GM18951 (cell line): ENCODE measurements at regions not wholly inside any gene's neighbourhood (a gene's known extent, or its start where the extent isn't known, plus 50 kb on each side); places are given as distances from the start of the nearest gene placed in this dataset.
"Not testable (repeated sequence)": the region's sequence is repeated elsewhere in the genome, so short reads cannot be mapped to it uniquely, and the experiment has no call there.

Experiments used
- POLR2A ChIP-seq: IDR thresholded peaks from 4 replicates; pipeline ENCODE4 v1.6.1; 2011; ENCODE audit warnings: mild to moderate bottlenecking; ENCODE audit not compliant: insufficient read length, insufficient read depth; ENCODE audit errors: extremely low read depth
- in situ Hi-C: fragments of 300-500 bp; cut with MboI; formaldehyde crosslinking; loops from one replicate; pipeline ENCODE4 v1.12.0; 2022; ENCODE audit warnings: low sequenced_read_pairs, mixed read lengths, inconsistent platforms; ENCODE audit not compliant: unreplicated experiment

DNA sequence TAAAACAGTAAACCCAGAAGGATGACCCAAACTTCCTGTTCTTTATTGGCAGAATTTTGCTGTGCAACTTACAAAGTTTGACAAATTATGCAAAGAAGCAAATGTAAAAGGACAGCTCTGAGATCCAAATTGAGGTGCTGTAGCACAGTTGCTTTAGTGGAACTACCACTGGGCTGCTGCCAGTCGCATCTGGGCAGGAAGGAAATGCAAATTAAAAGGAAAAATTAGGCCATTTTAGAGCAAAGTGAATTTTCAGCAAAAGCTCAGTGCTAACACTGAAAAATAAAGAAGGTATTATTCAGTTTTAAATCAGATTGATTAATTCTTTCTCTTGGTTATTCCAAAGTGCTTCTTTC is 104.5 kb downstream of the ZMAT3 start:
- in situ Hi-C loops: loop anchor here (10.0 kb wide), 1 partner anchor 522 kb away; no protein-coding TSS in a partner anchor
- TF ChIP-seq POLR2A: no peak

DNA sequence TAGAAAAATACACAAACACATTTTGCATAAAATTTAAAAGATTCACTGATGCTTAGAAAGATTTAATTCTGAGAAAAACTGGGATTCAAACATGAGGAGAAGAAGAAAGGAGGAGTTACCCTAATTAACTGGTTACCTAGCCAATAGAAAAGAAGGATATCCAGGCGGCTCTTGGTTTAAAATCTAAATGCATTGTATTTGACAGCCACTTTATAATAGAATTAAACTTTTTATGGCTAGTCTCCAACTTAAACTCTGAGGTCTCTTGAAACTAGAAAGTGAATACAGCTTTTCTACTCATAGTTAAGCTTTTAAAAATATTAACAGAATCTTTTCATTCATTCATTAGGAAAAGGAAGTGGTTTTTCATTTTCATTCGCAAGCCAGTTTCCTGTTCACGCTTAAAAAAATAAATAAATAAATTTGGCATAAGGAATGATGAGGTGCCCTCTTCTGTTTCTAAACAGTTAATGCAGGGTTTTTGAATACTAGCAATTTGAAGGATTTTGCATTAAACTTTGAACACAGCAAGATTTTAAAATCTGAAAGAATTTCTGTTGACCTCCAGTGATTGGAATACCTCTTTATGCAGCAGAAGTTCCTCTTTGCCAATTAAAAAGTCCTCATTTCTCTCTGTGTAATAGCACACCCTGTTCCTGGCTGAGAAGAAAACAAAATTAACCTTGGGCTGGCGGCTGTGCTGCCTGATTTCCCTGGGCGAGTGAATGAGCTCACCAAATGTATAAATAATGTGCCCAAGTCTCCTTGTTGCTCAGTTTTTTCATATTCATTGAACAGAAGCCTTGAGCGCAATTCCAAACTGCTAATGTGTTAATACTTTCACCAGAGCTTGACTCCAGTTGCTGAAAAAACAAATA is 105.1 kb downstream of the ZMAT3 start:
- in situ Hi-C loops: loop anchor here (10.0 kb wide), 1 partner anchor 522 kb away; no protein-coding TSS in a partner anchor
- TF ChIP-seq POLR2A: no peak

DNA sequence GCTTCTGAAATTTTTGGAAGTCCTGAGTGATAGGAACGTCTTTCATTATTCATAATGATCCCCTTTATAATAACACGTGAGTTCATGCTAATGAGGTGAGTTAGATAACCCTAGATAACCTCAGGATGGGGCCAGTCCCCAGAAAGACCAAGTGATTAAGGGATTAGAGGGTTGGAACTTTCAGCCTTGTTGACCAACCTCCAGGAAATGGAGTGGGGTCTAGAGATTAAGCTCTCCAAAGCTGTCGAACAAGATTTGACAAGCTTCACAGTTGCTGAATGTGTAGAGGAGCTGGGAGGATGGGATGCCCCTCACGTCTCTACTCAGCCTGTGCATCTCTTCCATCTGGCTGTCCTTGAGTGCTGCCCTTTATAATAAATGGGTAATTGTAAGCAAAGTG is 107.1 kb downstream of the ZMAT3 start:
- in situ Hi-C loops: loop anchor here (10.0 kb wide), 1 partner anchor 520 kb away; no protein-coding TSS in a partner anchor
- no peak for TF ChIP-seq POLR2A

DNA sequence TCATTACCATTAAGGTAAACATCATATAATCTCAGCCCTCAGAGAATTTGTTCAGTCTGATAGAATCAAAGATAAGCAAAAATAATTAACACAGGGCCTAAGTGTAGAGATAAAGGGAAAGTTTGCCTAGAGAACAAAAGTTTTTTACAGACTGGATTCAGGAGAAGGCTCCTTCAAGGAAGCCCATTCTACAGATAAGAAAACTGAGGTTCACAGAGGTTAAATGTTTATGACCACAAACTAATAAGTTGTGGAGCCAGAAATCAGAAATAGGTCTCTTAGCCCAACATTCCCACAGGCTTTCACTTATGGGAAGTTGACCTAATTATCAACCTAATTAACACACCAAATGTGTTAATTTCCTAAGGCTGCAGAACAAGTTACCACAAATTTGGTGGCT is 110.7 kb downstream of the ZMAT3 start:
- in situ Hi-C loops: loop anchor here (10.0 kb wide), 1 partner anchor 516 kb away; no protein-coding TSS in a partner anchor
- no peak for TF ChIP-seq POLR2A

DNA sequence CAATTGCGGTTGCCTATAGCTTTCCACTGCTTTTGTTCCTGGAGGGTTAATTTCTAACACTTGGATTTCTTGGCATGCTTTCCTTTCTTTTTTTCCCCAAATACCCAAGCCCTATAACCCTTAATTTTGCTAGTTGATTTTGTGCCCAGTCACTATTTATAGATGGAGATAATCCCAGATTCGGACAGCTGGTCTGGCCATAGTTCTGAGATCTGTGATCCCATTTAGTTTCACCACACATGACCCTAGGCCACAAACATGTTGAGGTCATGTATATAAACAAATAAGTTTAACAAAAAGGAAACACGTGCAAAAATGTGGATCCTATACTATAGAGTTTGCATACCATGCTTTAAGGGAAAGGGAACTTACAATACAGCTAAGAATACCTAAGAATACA is 111.4 kb downstream of the ZMAT3 start:
- in situ Hi-C loops: loop anchor here (10.0 kb wide), 1 partner anchor 515 kb away; no protein-coding TSS in a partner anchor

DNA sequence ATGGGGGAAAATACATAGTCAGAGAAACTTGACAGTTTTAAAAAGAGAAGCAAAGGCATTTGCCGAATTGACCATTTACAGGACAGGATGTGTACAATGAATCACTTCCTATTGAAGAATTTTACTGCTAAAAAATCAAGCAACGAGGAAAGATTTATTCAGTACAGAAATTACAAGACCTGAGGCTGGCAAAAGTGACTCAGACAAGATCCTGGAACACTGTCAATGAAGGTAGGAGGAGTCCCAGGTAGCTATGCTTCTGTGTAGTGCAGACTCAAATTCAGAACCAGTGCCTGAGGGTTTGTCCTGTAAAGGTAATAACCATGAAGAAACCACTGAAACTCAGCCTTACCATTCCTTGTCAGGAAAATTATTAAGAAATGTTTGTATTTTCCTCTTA is 120.9 kb downstream of the ZMAT3 start:
- TF ChIP-seq POLR2A: no peak
- in situ Hi-C loops: no loop called here

More for the DNA sequence above, 111.4 kb downstream of the ZMAT3 start:
- no peak for TF ChIP-seq POLR2A

DNA sequence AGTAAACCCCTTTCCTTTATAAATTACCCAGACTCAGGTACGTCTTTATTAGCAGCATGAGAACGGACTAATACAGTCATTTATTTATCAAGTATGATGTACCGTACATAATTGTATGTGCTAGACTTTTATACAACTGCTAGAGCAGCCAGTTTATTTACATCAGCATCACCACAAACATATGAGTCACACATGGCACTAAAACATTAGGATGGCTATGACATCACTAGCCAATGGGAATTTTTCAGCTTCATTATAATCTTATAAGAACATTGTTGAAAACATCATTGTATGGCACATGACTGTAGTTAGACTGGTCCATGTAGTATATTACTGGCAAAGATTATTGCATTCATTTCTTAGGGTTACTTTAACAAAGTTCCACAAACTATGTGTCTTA is 121.7 kb downstream of the ZMAT3 start:
- TF ChIP-seq POLR2A: no peak
- in situ Hi-C loops: no loop called here

DNA sequence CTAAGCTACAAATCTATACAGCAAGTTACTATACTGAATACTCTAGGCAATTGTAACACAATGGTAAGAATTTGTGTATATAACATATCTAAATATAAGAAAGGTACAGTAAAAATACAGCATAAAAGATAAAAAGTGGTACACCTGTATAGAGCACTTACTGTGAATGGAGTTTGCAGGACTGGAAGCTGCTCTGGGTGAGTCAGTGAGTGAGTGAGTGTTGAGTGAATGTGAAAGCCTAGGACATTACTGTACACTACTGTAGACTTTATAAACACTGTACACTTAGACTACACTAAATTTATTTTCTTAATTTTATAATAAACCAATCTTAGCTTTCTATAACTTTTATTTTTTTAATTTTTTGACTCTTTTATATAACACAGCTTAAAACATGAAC is 123.1 kb downstream of the ZMAT3 start:
- in situ Hi-C loops: no loop called here
- no peak for TF ChIP-seq POLR2A

DNA sequence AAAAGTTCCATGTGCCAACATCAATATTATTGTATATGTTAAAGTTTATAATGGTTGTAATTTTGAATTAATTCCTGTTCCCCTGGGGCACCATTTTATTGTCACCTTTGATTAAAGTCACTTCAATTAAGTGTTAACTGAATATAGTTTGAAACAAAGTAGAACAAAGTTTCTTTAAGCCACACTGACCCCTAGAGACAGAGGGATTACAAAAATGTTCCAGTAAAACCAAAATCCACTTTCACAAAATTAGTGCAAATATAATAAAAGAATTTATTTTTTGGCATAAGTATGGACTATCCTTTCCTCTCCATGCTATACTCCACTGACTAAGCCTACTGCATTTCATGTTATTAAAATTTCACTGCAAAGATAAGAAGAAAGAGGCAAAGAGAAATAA is 123.9 kb downstream of the ZMAT3 start:
- in situ Hi-C loops: no loop called here
- no peak for TF ChIP-seq POLR2A

DNA sequence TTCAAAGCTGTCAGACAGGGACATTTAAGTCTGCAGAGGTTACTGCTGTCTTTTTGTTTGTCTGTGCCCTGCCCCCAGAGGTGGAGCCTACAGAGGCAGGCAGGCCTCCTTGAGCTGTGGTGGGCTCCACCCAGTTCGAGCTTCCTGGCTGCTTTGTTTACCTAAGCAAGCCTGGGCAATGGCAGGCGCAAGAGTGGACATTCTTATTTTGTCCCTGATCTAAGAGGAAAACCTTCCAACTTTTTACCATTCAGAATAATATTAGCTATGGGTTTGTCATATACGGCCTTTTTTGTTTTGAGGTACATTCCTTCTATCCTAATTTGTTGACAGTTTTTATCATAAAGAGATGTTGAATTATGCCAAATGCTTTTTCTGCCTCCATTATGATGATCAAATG is 129.3 kb downstream of the ZMAT3 start:
- in situ Hi-C loops: not testable (repeated sequence)

DNA sequence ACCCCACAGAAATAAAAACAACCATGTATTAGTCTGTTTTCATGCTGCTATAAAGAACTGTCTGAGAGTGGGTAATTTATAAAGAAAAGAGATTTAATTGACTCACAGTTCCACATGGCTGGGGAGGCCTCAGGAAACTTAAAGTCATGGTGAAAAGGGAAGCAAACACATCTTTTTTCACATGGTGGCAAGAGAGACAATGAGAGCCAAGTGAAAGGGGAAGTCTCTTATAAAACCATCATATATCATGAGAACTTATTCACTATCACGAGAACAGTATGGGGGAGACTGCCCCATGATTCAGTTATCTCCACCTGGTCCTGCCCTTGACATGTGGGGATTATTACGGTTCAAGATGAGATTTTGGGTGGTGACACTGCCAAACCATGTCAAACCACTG is 141.5 kb downstream of the ZMAT3 start:
- TF ChIP-seq POLR2A: no peak
- in situ Hi-C loops: no loop called here

DNA sequence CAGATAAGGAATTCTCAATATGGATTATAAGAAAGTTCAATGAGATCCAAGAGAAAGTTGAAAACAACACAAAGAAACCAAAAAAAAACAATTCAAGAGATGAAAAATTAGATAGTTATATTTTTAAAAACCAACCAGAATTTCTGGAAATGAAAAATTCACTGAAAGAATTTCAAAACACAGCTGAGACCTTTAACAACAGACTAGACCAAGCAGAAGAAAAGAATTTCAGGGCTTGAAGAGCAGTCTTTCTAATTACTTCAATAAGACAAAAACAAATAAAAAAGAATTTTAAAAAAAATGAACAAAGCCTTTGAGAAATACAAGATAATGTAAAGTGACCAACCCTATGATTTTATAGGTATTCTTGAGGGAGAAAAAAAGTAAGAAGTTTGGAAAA is 155.4 kb downstream of the ZMAT3 start:
- in situ Hi-C loops: no loop called here
- TF ChIP-seq POLR2A: no peak

DNA sequence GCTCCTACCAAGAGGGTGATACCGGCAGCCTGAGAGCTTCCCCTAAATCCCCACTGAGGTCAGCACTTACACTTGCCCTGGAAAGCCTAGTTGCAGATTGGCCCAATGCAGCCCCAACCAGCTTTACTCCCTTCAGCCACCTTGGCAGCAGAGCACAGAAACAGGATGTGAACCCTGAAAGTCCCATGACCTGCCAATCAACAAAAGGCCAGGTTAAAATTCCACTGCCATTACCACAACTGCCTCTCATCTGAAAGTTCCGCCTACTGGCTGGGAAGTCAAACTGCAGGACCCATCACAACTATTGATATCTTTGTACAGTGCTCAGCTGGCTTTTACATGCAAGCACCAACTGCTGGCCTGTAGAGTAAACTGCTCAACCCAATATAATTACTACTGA is 156.2 kb downstream of the ZMAT3 start:
- in situ Hi-C loops: no loop called here
- no peak for TF ChIP-seq POLR2A

DNA sequence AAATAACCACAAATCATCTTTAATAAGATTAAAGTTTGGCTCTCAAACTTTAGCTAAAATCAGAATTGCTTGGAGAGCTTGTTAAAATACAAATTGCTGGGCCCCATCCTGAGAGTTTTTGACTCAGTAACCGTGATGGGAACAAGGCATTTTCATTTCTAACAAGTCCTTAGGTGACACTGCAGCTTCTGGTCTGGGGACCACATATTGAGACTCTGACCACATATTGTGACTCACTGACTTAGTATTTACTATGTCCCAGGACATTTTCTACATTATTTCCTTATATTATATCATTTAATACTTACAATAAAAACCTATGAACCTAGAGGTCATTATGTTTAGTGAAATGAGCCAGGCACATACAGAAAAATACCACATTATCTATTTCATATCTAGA is 164.5 kb downstream of the ZMAT3 start:
- in situ Hi-C loops: no loop called here
- no peak for TF ChIP-seq POLR2A

DNA sequence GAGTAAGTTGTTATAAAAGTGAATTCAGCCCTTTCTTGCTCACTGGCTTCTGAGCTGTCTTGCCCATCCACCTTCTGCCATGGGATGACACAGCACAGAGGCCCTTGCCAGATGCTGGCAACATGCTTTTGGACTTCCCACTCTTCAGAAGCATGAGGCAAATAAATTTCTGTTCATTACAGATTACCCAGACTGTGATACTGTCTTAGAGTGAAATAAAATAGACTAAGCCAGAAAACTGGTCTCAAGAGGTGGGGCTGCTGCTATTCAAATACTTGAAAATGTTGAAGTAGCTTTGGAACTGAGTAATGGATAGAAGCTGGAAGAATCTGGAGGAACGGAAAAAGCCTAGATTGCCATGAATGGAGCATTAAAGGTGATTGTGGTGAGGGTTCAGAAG is 170.4 kb downstream of the ZMAT3 start:
- no peak for TF ChIP-seq POLR2A
- in situ Hi-C loops: no loop called here
